HEK293T (cell line): ENCODE measurements at regions not wholly inside any gene's neighbourhood (a gene's known extent, or its start where the extent isn't known, plus 50 kb on each side); places are given as distances from the start of the nearest gene placed in this dataset.

Experiments used
- CTCF ChIA-PET: fragments of 350-600 bp; formaldehyde crosslinking; extraction: SDS; loops from one replicate; lab custom pipeline; 2021; ENCODE audit warnings: antibody characterized with exemption, inconsistent platforms; lab: Yijun Ruan, JAX
- POLR2A ChIA-PET: fragments of 350-600 bp; formaldehyde crosslinking; extraction: SDS; loops from one replicate; lab custom pipeline; 2020; ENCODE audit warnings: antibody characterized with exemption, inconsistent platforms; lab: Yijun Ruan, JAX
- DNase-seq: peaks from one replicate; pipeline ENCODE4 v3.0.0; 2012; ENCODE audit warnings: mixed read lengths; ENCODE audit errors: extremely low spot score
- ARNT ChIP-seq: fragments of 450-650 bp; IDR thresholded peaks from 2 replicates; pipeline ENCODE4 v1.6.1; 2017; ENCODE audit warnings: mild to moderate bottlenecking
- BHLHE40 ChIP-seq: fragments of 450-650 bp; IDR thresholded peaks from 2 replicates; pipeline ENCODE4 v1.6.1; 2016; ENCODE audit warnings: mild to moderate bottlenecking, moderate library complexity, borderline replicate concordance
- CTBP1 ChIP-seq: fragments of 450-650 bp; IDR thresholded peaks from 2 replicates; pipeline ENCODE4 v1.6.1; 2016; ENCODE audit warnings: borderline replicate concordance
- ELF4 ChIP-seq: fragments of 450-650 bp; IDR thresholded peaks from 2 replicates; pipeline ENCODE4 v1.6.1; 2017; ENCODE audit warnings: antibody characterized with exemption
- FOXA1 ChIP-seq: fragments of 450-650 bp; IDR thresholded peaks from 2 replicates; pipeline ENCODE4 v1.6.1; 2016; ENCODE audit warnings: mild to moderate bottlenecking
- FOXK2 ChIP-seq: fragments of 450-650 bp; IDR thresholded peaks from 2 replicates; pipeline ENCODE4 v1.6.1; 2016; ENCODE audit warnings: mild to moderate bottlenecking
- FOXM1 ChIP-seq: fragments of 450-650 bp; IDR thresholded peaks from 2 replicates; pipeline ENCODE4 v1.6.1; 2017; ENCODE audit warnings: mild to moderate bottlenecking, borderline replicate concordance
- HDGF ChIP-seq: fragments of 450-650 bp; IDR thresholded peaks from 2 replicates; pipeline ENCODE4 v1.6.1; 2017; ENCODE audit warnings: antibody characterized with exemption, borderline replicate concordance
- L3MBTL2 ChIP-seq: fragments of 450-650 bp; conservative IDR thresholded peaks from 2 replicates; pipeline ENCODE4 v1.6.1; 2016; ENCODE audit warnings: mild to moderate bottlenecking
- LEF1 ChIP-seq: fragments of 450-650 bp; IDR thresholded peaks from 2 replicates; pipeline ENCODE4 v1.6.1; 2017; ENCODE audit warnings: mild to moderate bottlenecking, borderline replicate concordance
- NFRKB ChIP-seq: fragments of 450-650 bp; IDR thresholded peaks from 2 replicates; pipeline ENCODE4 v1.6.1; 2016; ENCODE audit warnings: mild to moderate bottlenecking, moderate library complexity
- PKNOX1 ChIP-seq: fragments of 450-650 bp; IDR thresholded peaks from 2 replicates; pipeline ENCODE4 v1.6.1; 2016
- SP1 ChIP-seq: fragments of 450-650 bp; IDR thresholded peaks from 2 replicates; pipeline ENCODE4 v1.6.1; 2017
- SUZ12 ChIP-seq: fragments of 450-650 bp; IDR thresholded peaks from 2 replicates; pipeline ENCODE4 v1.6.1; 2016; ENCODE audit warnings: mild to moderate bottlenecking
- TARDBP ChIP-seq: fragments of 450-650 bp; IDR thresholded peaks from 2 replicates; pipeline ENCODE4 v1.6.1; 2016
- ZNF384 ChIP-seq: fragments of 450-650 bp; IDR thresholded peaks from 2 replicates; pipeline ENCODE4 v1.6.1; 2016

GRCh38 chr3:43165786-43166185, 59.9 kb upstream of the POMGNT2 start:
- no peak for DNase-seq
- TF ChIP-seq TARDBP (no peak), FOXA1 (no peak), ELF4 (no peak), BHLHE40 (no peak), L3MBTL2 (no peak), FOXM1 (no peak), ARNT (no peak), SP1 (no peak), FOXK2 (no peak), NFRKB (no peak), CTBP1 (no peak), PKNOX1 (no peak), HDGF (no peak), LEF1 (no peak), SUZ12 (no peak), ZNF384 (no peak)
- POLR2A ChIA-PET = no interaction called here
- CTCF ChIA-PET = interaction anchor here (1.2 kb wide), 1 partner anchor 14 kb away, joined by 4 read pairs; no protein-coding TSS in a partner anchor

GRCh38 chr3:43163895-43164493, 58.1 kb upstream of the POMGNT2 start:
- ChIA-PET POLR2A (no interaction called here), CTCF (no interaction called here)
- no peak for TF ChIP-seq HDGF
- no peak for TF ChIP-seq PKNOX1
- TF ChIP-seq LEF1 = no peak
- no peak for TF ChIP-seq FOXK2
- no peak for TF ChIP-seq SP1
- no peak for TF ChIP-seq L3MBTL2
- TF ChIP-seq ZNF384 = no peak
- TF ChIP-seq SUZ12 = no peak
- TF ChIP-seq NFRKB = no peak
- no peak for TF ChIP-seq FOXA1
- no peak for TF ChIP-seq ARNT
- no peak for TF ChIP-seq ELF4
- TF ChIP-seq BHLHE40 = no peak
- no peak for TF ChIP-seq FOXM1
- DNase-seq = no peak

- CTCF ChIA-PET = interaction anchor here (0.6 to 1.7 kb wide), 4 partner anchors 9 to 341 kb away, joined by 3 to 6 read pairs (median 4); no protein-coding TSS in a partner anchor
These were observed 56.6 kb upstream of the POMGNT2 start for GRCh38 chr3:43162230-43163084.

GRCh38 chr3:43161684-43162229, 55.9 kb upstream of the POMGNT2 start:
- DNase-seq = no peak
- POLR2A ChIA-PET = no interaction called here
- TF ChIP-seq LEF1 (no peak), SP1 (no peak), BHLHE40 (no peak), NFRKB (no peak), FOXK2 (no peak), L3MBTL2 (no peak), FOXM1 (no peak), PKNOX1 (no peak), ELF4 (no peak), HDGF (no peak), FOXA1 (no peak), TARDBP (no peak), SUZ12 (no peak), ZNF384 (no peak), ARNT (no peak), CTBP1 (no peak)
- CTCF ChIA-PET = interaction anchor here (0.6 to 1.7 kb wide), 4 partner anchors 10 to 342 kb away, joined by 3 to 6 read pairs (median 4); no protein-coding TSS in a partner anchor

More at GRCh38 chr3:43162230-43163084, 56.6 kb upstream of the POMGNT2 start:
- POLR2A ChIA-PET = no interaction called here
- no peak for DNase-seq
- TF ChIP-seq CTBP1 (no peak), PKNOX1 (no peak), HDGF (no peak), FOXK2 (no peak), BHLHE40 (no peak), ELF4 (no peak), FOXA1 (no peak), FOXM1 (no peak), NFRKB (no peak), L3MBTL2 (no peak), ZNF384 (no peak), SUZ12 (no peak), SP1 (no peak), ARNT (no peak), TARDBP (no peak), LEF1 (no peak)
